CD4-positive, alpha-beta T cell (primary cell): ENCODE measurements at regions not wholly inside any gene's neighbourhood (a gene's known extent, or its start where the extent isn't known, plus 50 kb on each side); places are given as distances from the start of the nearest gene placed in this dataset.

Experiments
- ATAC-seq: fragments of 200-7000 bp; cut with Tn5 transposase; one replicate; pipeline ENCODE4 v1.10.0; 2022; ENCODE audit warnings: mild to moderate bottlenecking; ENCODE audit not compliant: poor library complexity
- CTCF ChIA-PET: fragments of 350-600 bp; sonication (Branson Sonifier 250); formaldehyde crosslinking; loops from one replicate; lab custom pipeline; 2021; ENCODE audit warnings: antibody characterized with exemption, inconsistent platforms; lab: Charles Lee
- POLR2A ChIA-PET: fragments of 350-600 bp; sonication (Branson Sonifier 250); formaldehyde crosslinking; loops from one replicate; lab custom pipeline; 2021; ENCODE audit warnings: antibody characterized with exemption, inconsistent platforms; lab: Charles Lee
- DNase-seq, 14 experiments: peaks; one replicate each; pipeline ENCODE4 v3.0.0-alpha.2; 2013 to 2020; ENCODE audit warnings: mixed read lengths in 2 of 14
- H3K27ac ChIP-seq, 2 donors: one replicate each; pipeline versions ENCODE4 v1.5.1 to v1.7.0; 2013; ENCODE audit warnings: low read length in 2 of 2, low read depth in 1 of 2, mild to moderate bottlenecking in 1 of 2
- H3K27me3 ChIP-seq, 2 experiments: 1 replicate in 1 of 2; 2 replicates in 1 of 2; pipeline versions ENCODE4 v1.6.1 to v1.7.0; 2013; ENCODE audit warnings: low read length in 2 of 2, control low read depth in 1 of 2, mild to moderate bottlenecking in 1 of 2, moderate library complexity in 1 of 2; ENCODE audit not compliant: insufficient read depth in 2 of 2, control insufficient read depth in 1 of 2
- H3K36me3 ChIP-seq: one replicate; pipeline ENCODE4 v1.6.1; 2013; ENCODE audit warnings: low read length, control low read depth; ENCODE audit not compliant: insufficient read depth
- H3K4me1 ChIP-seq: one replicate; pipeline ENCODE4 v1.6.1; 2013; ENCODE audit warnings: low read length, control low read depth; ENCODE audit not compliant: insufficient read depth
- H3K4me3 ChIP-seq: one replicate; pipeline ENCODE4 v1.5.1; 2013; ENCODE audit warnings: mild to moderate bottlenecking, low read length, moderate library complexity
- H3K9me3 ChIP-seq, 2 experiments: 1 replicate in 1 of 2; 2 replicates in 1 of 2; pipeline versions ENCODE4 v1.6.1 to v1.7.0; 2013; ENCODE audit warnings: low read length in 2 of 2, mild to moderate bottlenecking in 2 of 2, control low read depth in 1 of 2, moderate library complexity in 1 of 2; ENCODE audit not compliant: control insufficient read depth in 1 of 2, insufficient read depth in 1 of 2
- H3K27ac Mint-ChIP-seq: one replicate; pipeline ENCODE4 v1.8.0; 2020; ENCODE audit warnings: mixed read lengths
- H3K27me3 Mint-ChIP-seq: one replicate; pipeline ENCODE4 v1.8.0; 2021; ENCODE audit warnings: mixed read lengths
- H3K36me3 Mint-ChIP-seq: one replicate; pipeline ENCODE4 v1.8.0; 2021; ENCODE audit warnings: low read depth, mixed read lengths
- H3K4me1 Mint-ChIP-seq: one replicate; pipeline ENCODE4 v1.8.0; 2021; ENCODE audit warnings: low read depth, mixed read lengths
- H3K4me3 Mint-ChIP-seq: one replicate; pipeline ENCODE4 v1.8.0; 2020; ENCODE audit warnings: mild to moderate bottlenecking, mixed read lengths
- H3K9me3 Mint-ChIP-seq: one replicate; pipeline ENCODE4 v1.8.0; 2020; ENCODE audit warnings: mixed read lengths
- CTCF ChIP-seq: fragments of 200-600 bp; IDR thresholded peaks from one replicate; pipeline ENCODE4 v1.8.0; 2022; ENCODE audit warnings: antibody characterized with exemption, mild to moderate bottlenecking
- intact Hi-C, 2 experiments: fragments of 100-400 bp; cut with DNase I in 1 of 2; cut with micrococcal nuclease in 1 of 2; formaldehyde crosslinking; loops; one replicate each; pipeline versions ENCODE4 v1.15.1 to v1.9.0; 2023 to 2025; cut with DNase I, micrococcal nuclease

DNA sequence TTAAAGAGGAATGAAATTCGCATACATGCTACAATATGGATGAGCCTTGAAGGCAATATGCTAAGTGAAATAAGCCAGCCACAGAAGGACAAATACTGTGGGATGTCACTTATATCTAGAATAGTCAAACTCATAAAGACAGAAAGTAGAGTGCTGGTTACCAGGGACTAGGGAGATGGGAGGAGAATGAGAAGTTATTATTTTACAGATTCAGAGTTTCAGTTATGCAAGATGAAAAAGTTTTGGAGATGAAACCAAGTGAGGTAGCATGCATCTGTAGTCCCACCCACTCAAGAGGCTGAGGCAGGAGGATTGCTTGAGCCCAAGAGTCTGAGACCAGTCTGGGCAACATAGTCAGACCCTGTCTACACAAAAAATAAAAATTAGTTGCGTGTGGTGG lies 82.5 kb upstream of the ARID1B start:
- Mint-ChIP-seq H3K27me3 (no peaks in the 10 kb centered on the region), H3K4me3 (no peak overlapping the region), H3K9me3 (no peaks in the 10 kb centered on the region), H3K27ac (no peak overlapping the region), H3K36me3 (no peaks in the 10 kb centered on the region), H3K4me1 (no peaks in the 10 kb centered on the region)
- no peaks in the 10 kb centered on the region for H3K9me3 ChIP-seq
- intact Hi-C loops = no loop called here
- CTCF ChIA-PET = no interaction called here
- no peaks in the 10 kb centered on the region for H3K36me3 ChIP-seq
- POLR2A ChIA-PET = no interaction called here
- ATAC-seq (no peak), DNase-seq (no peak)
- no peaks in the 10 kb centered on the region for H3K4me1 ChIP-seq
- H3K4me3 ChIP-seq = no peak overlapping the region
- TF ChIP-seq CTCF = no peak
- no peak overlapping the region for H3K27ac ChIP-seq
- H3K27me3 ChIP-seq = no peaks in the 10 kb centered on the region

GRCh38 chr6:156691018-156691417 lies 86.2 kb upstream of the ARID1B start:
- H3K4me3 ChIP-seq = no peak overlapping the region
- Mint-ChIP-seq H3K4me3 (no peak overlapping the region), H3K36me3 (peaks cover 4% of the 10 kb centered on the region), H3K9me3 (no peaks in the 10 kb centered on the region), H3K27me3 (no peaks in the 10 kb centered on the region), H3K4me1 (peaks cover 16% of the 10 kb centered on the region), H3K27ac (no peak overlapping the region)
- intact Hi-C loops = loop anchor here in 1 of 2 experiments (2.0 kb wide), 1 partner anchor 26 kb away; no protein-coding TSS in a partner anchor
- no peak overlapping the region for H3K27ac ChIP-seq
- DNase-seq = no peak
- H3K9me3 ChIP-seq = no peaks in the 10 kb centered on the region
- no peaks in the 10 kb centered on the region for H3K36me3 ChIP-seq
- H3K27me3 ChIP-seq = no peaks in the 10 kb centered on the region
- peaks cover 13% of the 10 kb centered on the region for H3K4me1 ChIP-seq
- ChIA-PET CTCF (no interaction called here), POLR2A (no interaction called here)
- TF ChIP-seq CTCF = no peak
- ATAC-seq = no peak

DNA sequence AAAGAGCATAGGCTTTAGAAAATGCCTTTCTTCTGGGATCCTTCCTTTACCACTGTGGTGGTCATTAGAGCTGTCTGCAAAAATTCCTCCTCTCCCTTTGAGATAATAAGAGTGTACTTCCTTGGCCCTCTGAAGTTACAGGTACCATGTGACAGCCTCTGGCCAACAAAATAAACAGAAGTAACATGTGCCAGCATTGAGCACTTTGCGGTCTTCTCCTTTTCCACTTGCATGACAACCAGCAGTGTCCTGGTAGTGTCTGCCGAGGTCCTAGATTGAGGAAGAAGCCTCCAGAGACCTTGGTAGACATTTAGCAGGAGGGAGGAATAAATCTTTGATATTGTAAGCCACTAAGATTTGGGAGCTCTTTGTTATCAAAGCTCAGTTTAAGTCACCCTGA lies 87.5 kb upstream of the ARID1B start:
- Histone ChIP-seq H3K4me3 (no peak overlapping the region), H3K27ac (no peak overlapping the region), H3K36me3 (no peaks in the 10 kb centered on the region), H3K27me3 (no peaks in the 10 kb centered on the region), H3K4me1 (peaks cover 14% of the 10 kb centered on the region), H3K9me3 (no peaks in the 10 kb centered on the region)
- ChIA-PET POLR2A (interaction anchor here (0.8 kb wide), 1 partner anchor 31 kb away, joined by 4 read pairs; no protein-coding TSS in a partner anchor), CTCF (interaction anchor here (0.6 kb wide), 1 partner anchor 86 kb away, joined by 4 read pairs; no protein-coding TSS in a partner anchor)
- peaks cover 24% of the 10 kb centered on the region for H3K4me1 Mint-ChIP-seq
- intact Hi-C loops = loop anchor here (2.0 to 10.0 kb wide), 5 partner anchors 27 to 1375 kb away; partner anchors contain the start of genes TFB1M (in 1 of the 2) and ZDHHC14 (in 1 of the 2)
- DNase-seq (peak in 2 of 14 experiments; percentile 24 to 26), ATAC-seq (no peak)
- H3K36me3 Mint-ChIP-seq = peaks cover 4% of the 10 kb centered on the region
- no peak overlapping the region for H3K4me3 Mint-ChIP-seq
- H3K27ac Mint-ChIP-seq = no peak overlapping the region
- no peaks in the 10 kb centered on the region for H3K9me3 Mint-ChIP-seq
- H3K27me3 Mint-ChIP-seq = no peaks in the 10 kb centered on the region
- no peak for TF ChIP-seq CTCF
